Esophagus muscularis mucosa (tissue), 4 donors: ENCODE measurements at regions not wholly inside any gene's neighbourhood (a gene's known extent, or its start where the extent isn't known, plus 50 kb on each side); places are given as distances from the start of the nearest gene placed in this dataset.
A peak's percentile ranks its signal among the peaks of the same experiment; 100 is the strongest.

Experiments
- DNase-seq: peaks from one replicate; pipeline ENCODE4 v3.0.0-alpha.2; 2017; ENCODE audit errors: extremely low spot score
- H3K27ac ChIP-seq, 4 donors: fragments of 200-600 bp; sonication (generic); replicated peaks in 1 of 4; 1 replicate in 3 of 4; 2 replicates in 1 of 4; pipeline ENCODE4 v1.5.1; 2016 to 2019; ENCODE audit warnings: mild to moderate bottlenecking in 1 of 4
- H3K27me3 ChIP-seq, 4 donors: fragments of 200-600 bp; sonication (generic); one replicate each; pipeline versions ENCODE4 v1.5.1 to v1.6.0; 2016 to 2019
- H3K36me3 ChIP-seq, 4 donors: fragments of 200-600 bp; sonication (generic); one replicate each; pipeline ENCODE4 v1.5.1; 2016 to 2019
- H3K4me1 ChIP-seq, 4 donors: fragments of 200-600 bp; sonication (generic); one replicate each; pipeline ENCODE4 v1.5.1; 2016 to 2019
- H3K4me3 ChIP-seq, 4 donors: fragments of 200-600 bp; sonication (generic); 1 replicate in 2 of 4; 2 replicates in 2 of 4; pipeline ENCODE4 v1.5.1; 2016 to 2019; ENCODE audit warnings: mild to moderate bottlenecking in 4 of 4, moderate library complexity in 1 of 4
- H3K9me3 ChIP-seq, 4 donors: fragments of 200-600 bp; sonication (generic); 1 replicate in 3 of 4; 2 replicates in 1 of 4; pipeline ENCODE4 v1.5.1; 2016 to 2019
- EP300 ChIP-seq: sonication (generic); formaldehyde crosslinking; IDR thresholded peaks from one replicate; pipeline ENCODE4 v1.6.1; 2017; ENCODE audit warnings: antibody characterized with exemption
- POLR2A ChIP-seq: fragments of 450-650 bp; IDR thresholded peaks from one replicate; pipeline ENCODE4 v1.6.1; 2017; ENCODE audit warnings: antibody characterized with exemption, moderate library complexity, mild to moderate bottlenecking, low read depth
- POLR2AphosphoS5 ChIP-seq, 2 donors: sonication (generic); formaldehyde crosslinking; IDR thresholded peaks; one replicate each; pipeline ENCODE4 v1.6.1; 2017; ENCODE audit warnings: antibody characterized with exemption in 2 of 2
- WGBS: methylation state at CpG from one replicate; pipeline ENCODE4 v1.1.5; 2018; 5-methylcytosine and 5-hydroxymethylcytosine counted together
- intact Hi-C: fragments of 100-400 bp; cut with DNase I; formaldehyde crosslinking; loops from one replicate; pipeline ENCODE4 v1.15.1; 2023
- TF ChIP-seq, protein P1 (sequence below), 3 experiments: fragments of 200-600 bp in 2 of 3; fragments of 450-650 bp in 1 of 3; sonication (generic) in 2 of 3; IDR thresholded peaks; one replicate each; pipeline ENCODE4 v1.5.1; 2017 to 2019; ENCODE audit warnings: antibody characterized with exemption in 3 of 3, mild to moderate bottlenecking in 2 of 3, moderate library complexity in 1 of 3

DNA sequence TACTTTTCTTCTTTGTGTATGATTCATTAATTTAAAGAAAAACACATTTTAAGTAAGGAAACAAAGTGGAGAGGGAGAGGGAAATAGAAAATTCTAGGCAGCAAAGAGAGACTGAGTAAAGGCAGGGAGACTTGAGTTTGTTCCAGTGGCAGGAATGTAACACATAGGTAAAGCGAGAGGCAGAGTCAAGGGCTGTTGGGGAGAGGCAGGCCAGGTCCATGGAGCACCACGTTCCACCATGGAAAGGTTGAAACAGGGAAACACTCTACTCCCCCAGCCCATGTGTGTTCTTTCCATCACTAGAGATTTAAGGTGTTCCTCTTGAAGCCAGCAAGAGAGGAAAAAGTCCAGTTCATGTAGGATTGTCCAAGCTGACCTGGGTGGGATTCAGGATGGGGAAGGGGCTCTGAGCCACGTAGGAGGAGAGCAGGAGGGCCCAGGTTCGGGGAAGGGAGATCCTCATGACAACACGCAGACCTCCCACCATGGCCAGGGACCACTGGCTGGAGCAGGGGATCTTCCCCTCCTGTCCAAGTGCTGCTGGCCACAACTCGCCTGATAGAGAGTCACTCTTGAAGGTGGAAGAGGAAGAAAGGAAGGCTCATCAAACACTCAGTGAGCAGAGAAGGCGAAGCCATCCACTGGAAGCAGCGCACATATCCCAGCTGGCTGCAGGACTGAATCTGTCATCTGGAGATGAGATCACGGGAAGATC, 666.4 kb upstream of the MKI67 start:
- no peak for TF ChIP-seq POLR2AphosphoS5 (IDR thresholded peaks at IDR 0.05)
- TF ChIP-seq, protein P1, sequence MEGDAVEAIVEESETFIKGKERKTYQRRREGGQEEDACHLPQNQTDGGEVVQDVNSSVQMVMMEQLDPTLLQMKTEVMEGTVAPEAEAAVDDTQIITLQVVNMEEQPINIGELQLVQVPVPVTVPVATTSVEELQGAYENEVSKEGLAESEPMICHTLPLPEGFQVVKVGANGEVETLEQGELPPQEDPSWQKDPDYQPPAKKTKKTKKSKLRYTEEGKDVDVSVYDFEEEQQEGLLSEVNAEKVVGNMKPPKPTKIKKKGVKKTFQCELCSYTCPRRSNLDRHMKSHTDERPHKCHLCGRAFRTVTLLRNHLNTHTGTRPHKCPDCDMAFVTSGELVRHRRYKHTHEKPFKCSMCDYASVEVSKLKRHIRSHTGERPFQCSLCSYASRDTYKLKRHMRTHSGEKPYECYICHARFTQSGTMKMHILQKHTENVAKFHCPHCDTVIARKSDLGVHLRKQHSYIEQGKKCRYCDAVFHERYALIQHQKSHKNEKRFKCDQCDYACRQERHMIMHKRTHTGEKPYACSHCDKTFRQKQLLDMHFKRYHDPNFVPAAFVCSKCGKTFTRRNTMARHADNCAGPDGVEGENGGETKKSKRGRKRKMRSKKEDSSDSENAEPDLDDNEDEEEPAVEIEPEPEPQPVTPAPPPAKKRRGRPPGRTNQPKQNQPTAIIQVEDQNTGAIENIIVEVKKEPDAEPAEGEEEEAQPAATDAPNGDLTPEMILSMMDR (IDR thresholded peaks at IDR 0.05): no peak
- TF ChIP-seq EP300: no peak
- no peak for TF ChIP-seq POLR2A
- no peaks in the 10 kb centered on the region for H3K36me3 ChIP-seq
- DNase-seq: peak; percentile 75
- no peaks in the 10 kb centered on the region for H3K9me3 ChIP-seq
- H3K27me3 ChIP-seq: no peaks in the 10 kb centered on the region
- no peak overlapping the region for H3K27ac ChIP-seq
- intact Hi-C loops: no loop called here
- H3K4me3 ChIP-seq: no peak overlapping the region
- no peaks in the 10 kb centered on the region for H3K4me1 ChIP-seq
- 92% methylated on average over 9 of the region's 9 CpGs for WGBS

- no peaks in the 10 kb centered on the region for H3K36me3 ChIP-seq
- intact Hi-C loops: no loop called here
- 91% methylated on average over 10 of the region's 10 CpGs for WGBS
Measured at GRCh38 chr10:128793726-128794655, 667.8 kb upstream of the MKI67 start.

GRCh38 chr10:128796396-128796912, 670.2 kb upstream of the MKI67 start:
- Histone ChIP-seq H3K27me3 (no peaks in the 10 kb centered on the region), H3K27ac (no peak overlapping the region), H3K36me3 (no peaks in the 10 kb centered on the region), H3K4me3 (no peak overlapping the region), H3K4me1 (no peaks in the 10 kb centered on the region), H3K9me3 (no peaks in the 10 kb centered on the region)
- WGBS: 71% methylated on average over 1 of the region's 3 CpGs
- TF ChIP-seq POLR2AphosphoS5 (IDR thresholded peaks at IDR 0.05) (no peak), EP300 (no peak), POLR2A (no peak)
- TF ChIP-seq, protein P1 (IDR thresholded peaks at IDR 0.05): no peak
- intact Hi-C loops: no loop called here
- peak; percentile 89 for DNase-seq

More at GRCh38 chr10:128793726-128794655, 667.8 kb upstream of the MKI67 start:
- H3K27ac ChIP-seq: no peak overlapping the region
- H3K4me1 ChIP-seq: no peaks in the 10 kb centered on the region
- no peaks in the 10 kb centered on the region for H3K9me3 ChIP-seq
- no peaks in the 10 kb centered on the region for H3K27me3 ChIP-seq
- DNase-seq: peak; percentile 86
- TF ChIP-seq POLR2A: no peak
- TF ChIP-seq, protein P1 (IDR thresholded peaks at IDR 0.05): no peak
- TF ChIP-seq POLR2AphosphoS5 (IDR thresholded peaks at IDR 0.05): no peak
- TF ChIP-seq EP300: no peak
- H3K4me3 ChIP-seq: no peak overlapping the region

DNA sequence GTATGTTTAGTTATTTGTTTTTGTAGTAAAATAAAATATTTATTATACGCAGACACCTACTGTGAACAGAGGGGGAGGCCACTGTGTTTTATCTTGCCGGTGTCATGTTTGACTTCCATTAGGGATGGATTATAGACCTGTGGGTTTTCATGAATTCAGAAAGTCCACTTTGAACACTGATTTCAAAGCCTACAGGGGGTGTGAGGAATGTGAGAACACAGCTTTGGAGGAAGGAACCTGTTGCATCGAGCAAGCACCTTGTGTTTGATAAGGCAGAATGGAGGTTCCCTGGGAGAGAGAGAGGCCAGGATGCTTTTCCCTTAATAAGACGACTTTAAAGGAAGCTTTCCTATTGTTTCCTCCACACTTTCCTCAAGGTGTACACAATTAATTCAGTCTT, 665.0 kb upstream of the MGMT start:
- Histone ChIP-seq H3K36me3 (no peaks in the 10 kb centered on the region), H3K4me3 (no peak overlapping the region), H3K27ac (no peak overlapping the region), H3K27me3 (no peaks in the 10 kb centered on the region), H3K9me3 (no peaks in the 10 kb centered on the region), H3K4me1 (no peaks in the 10 kb centered on the region)
- intact Hi-C loops: no loop called here
- TF ChIP-seq EP300: no peak
- no peak for TF ChIP-seq POLR2AphosphoS5 (IDR thresholded peaks at IDR 0.05)
- TF ChIP-seq, protein P1 (IDR thresholded peaks at IDR 0.05): no peak
- TF ChIP-seq POLR2A: no peak
- WGBS: 85% methylated on average over 4 of the region's 4 CpGs
- peak; percentile 88 for DNase-seq
